HG03520 (cell line): ENCODE measurements at regions not wholly inside any gene's neighbourhood (a gene's known extent, or its start where the extent isn't known, plus 50 kb on each side); places are given as distances from the start of the nearest gene placed in this dataset.

ENCODE experiments used
- ATAC-seq: cut with Tn5 transposase; IDR thresholded peaks from one replicate; pipeline ENCODE4 v1.9.1; 2021; ENCODE audit warnings: mild to moderate bottlenecking, moderate library complexity; ENCODE audit not compliant: unreplicated experiment

GRCh38 chr6:140871911-140872310, 1260.8 kb upstream of the GJE1 start:
- ATAC-seq: no peak

GRCh38 chr6:140867336-140867735, 1265.4 kb upstream of the GJE1 start:
- ATAC-seq: no peak

GRCh38 chr6:140858381-140858971, 1274.2 kb upstream of the GJE1 start:
- no peak for ATAC-seq

GRCh38 chr6:140857739-140858380, 1274.9 kb upstream of the GJE1 start:
- no peak for ATAC-seq

DNA sequence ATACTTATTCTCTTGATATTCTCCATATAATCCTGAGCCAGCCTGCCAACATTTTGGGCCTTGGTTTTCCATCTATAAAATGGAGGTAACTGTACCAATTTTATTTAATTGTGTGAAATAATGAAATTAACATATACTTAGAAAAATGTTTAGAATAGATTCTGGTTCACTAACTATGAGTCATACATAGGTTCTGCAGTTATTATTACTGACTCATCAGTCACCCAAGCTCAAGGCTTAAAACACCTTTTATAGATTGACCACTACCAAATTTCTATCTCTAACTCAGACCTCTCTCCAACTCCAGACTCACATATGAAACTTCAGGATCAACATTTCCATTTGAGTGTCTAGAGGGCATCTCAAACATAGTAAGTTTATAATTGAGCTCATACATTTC, 1277.2 kb upstream of the GJE1 start:
- no peak for ATAC-seq

DNA sequence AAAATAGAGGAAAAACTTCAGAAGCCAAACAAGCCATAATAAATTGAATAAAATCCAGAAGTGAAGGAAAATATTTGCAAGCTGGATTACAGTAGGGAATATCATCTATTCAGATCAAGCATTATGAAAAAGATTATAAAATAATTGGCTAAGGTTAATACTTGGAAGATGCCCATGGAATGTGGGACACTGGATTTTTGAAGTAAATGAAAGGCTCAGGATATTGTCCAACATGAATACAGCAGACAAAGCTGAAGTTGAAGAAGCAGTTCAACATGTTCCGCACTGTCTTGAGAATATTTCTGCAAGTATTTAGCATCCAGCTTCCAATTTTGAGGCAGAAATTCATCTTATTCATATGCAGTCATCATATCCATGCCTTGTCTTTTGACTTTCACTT, 1278.4 kb upstream of the GJE1 start:
- no peak for ATAC-seq

DNA sequence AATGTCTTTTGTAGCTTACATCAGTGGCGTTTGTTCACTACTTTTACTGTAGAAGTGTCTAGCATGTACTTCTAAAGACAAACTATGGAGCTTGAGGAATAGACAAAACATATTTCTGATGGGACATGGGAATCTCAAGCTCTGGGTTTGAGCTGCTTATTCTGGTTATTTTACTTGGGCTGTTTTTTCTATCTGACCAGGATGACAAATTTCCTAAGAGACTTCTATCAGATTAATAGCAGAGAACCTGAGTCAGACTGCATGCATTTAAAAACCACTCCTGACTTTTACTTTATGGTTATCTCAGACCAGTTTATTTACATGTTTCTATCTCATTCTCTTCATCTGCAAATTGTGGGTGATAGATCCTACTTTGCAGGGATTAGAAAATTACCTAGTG, 1282.3 kb upstream of the GJE1 start:
- ATAC-seq: no peak

- no peak for ATAC-seq
Observed at GRCh38 chr6:140849456-140849855, 1283.3 kb upstream of the GJE1 start.

DNA sequence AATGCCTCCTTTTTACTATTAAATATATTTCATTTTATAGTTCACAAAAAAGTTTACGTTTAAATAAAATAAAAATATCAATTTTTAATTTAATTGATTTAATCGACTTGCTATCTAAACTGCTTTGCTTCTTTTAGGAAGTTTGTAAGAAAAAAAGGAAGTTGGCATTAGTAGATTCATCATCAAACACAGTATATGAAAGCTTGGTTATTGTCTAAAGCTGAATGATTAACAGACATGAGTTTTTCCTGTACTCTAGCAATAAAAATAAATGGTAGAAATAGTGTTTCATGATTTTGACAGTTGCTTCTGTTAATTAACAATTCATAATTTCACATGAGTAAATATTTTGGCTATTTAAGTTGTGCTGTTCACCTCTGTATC, 1285.5 kb upstream of the GJE1 start:
- ATAC-seq: no peak

DNA sequence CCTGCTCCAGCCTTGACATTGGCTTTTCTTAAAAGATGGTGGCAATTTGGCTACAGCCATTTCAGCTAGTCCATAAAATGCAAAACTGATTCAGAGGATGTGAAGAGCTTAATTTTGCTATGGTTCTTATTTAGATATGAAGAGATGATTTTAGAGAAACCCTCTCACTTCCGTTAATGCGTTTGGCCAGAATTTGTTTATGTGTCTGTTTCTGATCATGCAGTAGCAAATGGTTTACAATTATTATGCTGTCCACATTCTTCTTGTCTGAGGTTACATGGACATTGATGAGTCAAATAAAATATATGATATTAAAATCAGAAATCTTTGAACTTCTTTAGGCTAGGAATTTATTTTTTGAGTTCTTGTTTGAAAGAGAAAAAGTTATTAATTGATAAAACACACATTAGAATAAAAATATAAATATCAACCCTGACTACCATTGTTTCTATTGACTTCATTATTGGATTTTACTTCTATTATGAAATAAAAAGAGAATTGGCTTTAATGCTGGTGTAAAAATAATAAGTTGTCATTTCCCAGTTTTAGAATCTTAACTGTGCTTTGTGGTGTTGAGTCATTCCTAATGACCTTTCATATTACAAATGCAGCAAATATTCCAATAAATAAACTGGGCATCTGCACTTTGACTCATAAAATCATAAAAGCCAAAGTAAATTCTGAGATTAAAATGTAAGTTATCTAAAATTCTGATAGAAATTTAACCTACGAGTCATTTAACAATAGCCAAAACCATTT, 1286.0 kb upstream of the GJE1 start:
- no peak for ATAC-seq

DNA sequence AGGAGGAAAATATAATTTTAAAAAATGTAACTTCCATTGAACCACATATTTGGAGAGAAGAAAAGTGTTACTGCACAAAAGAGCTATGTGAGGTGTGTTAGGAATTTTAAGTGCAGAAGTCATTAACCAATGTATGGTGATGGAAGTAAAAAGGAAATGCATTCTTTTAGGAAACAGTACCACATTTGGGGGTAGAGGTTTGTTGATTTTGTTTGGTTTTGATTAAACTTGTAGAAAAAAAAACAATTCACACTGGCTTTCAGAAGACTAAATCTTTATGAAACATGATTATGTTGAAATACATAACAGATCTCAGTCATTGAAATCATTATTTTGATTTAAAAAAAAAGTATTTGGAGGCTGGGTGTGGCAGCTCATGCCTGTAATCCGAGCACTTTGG, 1287.0 kb upstream of the GJE1 start:
- ATAC-seq: no peak

- ATAC-seq: no peak
Observed at GRCh38 chr6:140844167-140844566, 1288.6 kb upstream of the GJE1 start.

GRCh38 chr6:140833408-140833807, 1299.3 kb upstream of the GJE1 start:
- ATAC-seq: no peak

DNA sequence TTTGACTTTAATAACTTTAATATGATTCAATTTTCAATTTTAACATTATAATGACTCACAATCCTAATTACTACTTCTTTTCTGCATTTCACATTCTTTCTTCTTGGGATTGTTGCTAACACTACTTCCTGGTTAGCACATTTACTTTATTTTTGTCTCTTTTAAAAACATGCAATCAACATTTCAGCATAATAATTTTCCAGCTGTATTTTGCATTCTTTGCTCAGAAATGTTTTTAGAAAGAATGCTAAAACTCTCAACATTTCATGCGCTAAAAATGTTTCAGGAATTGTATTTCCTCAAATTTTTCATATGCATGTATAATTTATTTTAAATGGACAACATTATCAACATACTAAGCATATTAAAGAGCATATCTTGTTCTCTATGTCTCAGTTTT, 1302.1 kb upstream of the GJE1 start:
- ATAC-seq: no peak

DNA sequence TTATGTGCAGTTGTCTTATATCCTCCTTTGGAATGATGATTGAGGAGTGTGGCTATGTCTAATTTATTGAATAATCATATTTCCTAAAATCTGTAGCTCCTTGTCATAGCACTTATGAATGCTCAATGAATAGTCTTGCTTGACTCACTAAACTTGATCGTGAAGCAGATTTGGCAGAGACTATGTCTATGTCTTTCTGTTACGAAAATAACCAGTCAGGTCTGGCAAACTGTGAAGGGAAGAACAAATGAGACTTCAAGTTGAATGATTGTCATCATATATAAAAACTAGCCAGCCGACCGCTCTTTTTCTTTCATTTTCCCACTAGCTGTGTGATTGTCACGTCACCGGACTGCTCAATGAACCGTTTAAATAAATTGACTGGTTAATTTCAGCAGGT, 1303.9 kb upstream of the GJE1 start:
- no peak for ATAC-seq

DNA sequence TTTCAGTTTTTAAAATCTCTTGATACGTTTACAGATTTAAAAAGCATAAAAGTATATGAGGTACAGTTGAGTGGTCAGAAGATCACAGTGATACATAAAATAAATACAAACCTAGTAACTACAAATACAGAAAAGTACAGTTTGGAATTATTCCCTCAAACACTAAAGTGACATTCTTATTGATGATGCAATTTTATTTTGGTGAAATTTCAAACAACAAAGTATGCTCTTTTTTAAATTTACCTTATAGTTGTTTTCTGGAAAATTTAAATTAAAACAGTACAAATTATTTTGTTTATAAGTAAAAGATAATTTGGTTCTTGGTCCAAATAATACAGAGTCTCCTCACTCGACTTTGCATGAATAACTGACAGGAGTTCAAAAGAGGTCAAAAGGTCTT, 1305.1 kb upstream of the GJE1 start:
- no peak for ATAC-seq

DNA sequence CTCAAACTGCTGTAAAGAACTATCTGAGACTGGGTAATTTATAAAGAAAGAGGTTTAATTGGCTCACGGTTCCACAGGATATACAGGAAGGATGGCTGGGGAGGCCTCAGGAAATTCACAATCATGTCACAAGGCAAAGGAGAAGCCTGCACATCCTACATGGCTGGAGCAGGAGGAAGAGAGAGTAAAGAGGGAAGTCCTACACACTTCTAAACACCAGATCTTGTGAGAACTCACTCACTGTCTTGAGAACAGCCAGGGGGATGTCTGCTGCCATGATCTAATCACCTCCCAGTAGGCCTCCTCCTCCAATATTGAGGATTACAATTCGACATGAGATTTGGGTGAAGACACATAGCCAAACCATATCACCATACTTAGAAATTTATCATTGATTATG, 1307.0 kb upstream of the GJE1 start:
- no peak for ATAC-seq

GRCh38 chr6:140824595-140824994, 1308.1 kb upstream of the GJE1 start:
- no peak for ATAC-seq

GRCh38 chr6:140821196-140821595, 1311.5 kb upstream of the GJE1 start:
- no peak for ATAC-seq

DNA sequence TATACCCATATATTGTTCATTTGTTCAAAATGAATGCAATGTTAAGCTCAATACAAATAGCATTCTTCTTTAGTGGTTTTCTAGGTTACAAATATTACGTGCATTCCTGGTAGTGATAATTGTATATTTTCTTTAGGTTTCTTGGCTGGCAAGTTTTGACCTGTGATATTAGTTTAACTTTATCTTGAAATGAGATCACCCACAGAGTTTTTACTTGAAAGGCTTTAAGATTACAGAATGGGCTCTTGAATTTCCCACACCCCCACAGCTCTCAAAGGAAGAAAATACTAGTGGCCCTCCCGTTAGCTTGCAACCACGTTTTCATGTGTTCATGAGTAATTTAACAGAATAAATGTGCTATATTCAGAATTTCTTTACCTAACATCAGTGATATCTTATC, 1315.5 kb upstream of the GJE1 start:
- no peak for ATAC-seq

- ATAC-seq: no peak
Observed at GRCh38 chr6:140816681-140817080, 1316.0 kb upstream of the GJE1 start.

DNA sequence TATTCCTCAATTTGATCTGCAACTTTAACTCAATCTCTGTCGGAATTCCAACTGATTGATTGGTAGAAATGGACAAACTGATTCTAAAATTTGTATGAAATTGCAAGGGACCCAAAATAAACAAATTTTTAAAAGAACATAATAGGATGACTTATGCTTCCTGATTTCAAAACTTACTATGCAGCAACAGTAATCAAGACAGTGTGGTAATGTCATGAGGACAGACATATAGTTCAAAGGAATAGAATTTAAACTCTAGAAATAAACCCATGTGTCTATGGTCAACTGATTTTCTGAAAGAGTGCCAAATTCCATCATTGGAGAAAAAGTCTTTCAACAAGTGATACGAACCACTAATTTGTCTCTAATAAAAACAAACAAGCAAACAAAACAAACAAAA, 1320.1 kb upstream of the GJE1 start:
- ATAC-seq: no peak
